ENCODE measurements at regions not wholly inside any gene's neighbourhood (a gene's known extent, or its start where the extent isn't known, plus 50 kb on each side); places are given as distances from the start of the nearest gene placed in this dataset.

- no peak for TF ChIP-seq ZUFSP (CRISPR knock-in tag; IDR thresholded peaks at IDR 0.05; ENCODE audit: borderline replicate concordance)
- peak; percentile 95 for TF ChIP-seq GFI1 (CRISPR knock-in tag; IDR thresholded peaks at IDR 0.05; ENCODE audit: borderline replicate concordance)
- 0 out of 2 replicates have a peak, but pooled peaks have one; percentile 51 for TF ChIP-seq XBP1 (CRISPR knock-in tag; IDR thresholded peaks at IDR 0.05)
- no peak for TF ChIP-seq ZNF234 (CRISPR knock-in tag; conservative IDR thresholded peaks at IDR 0.05)
- TF ChIP-seq ZNF766 (CRISPR knock-in tag; IDR thresholded peaks at IDR 0.05; ENCODE audit: borderline replicate concordance), result no peak
- TF ChIP-seq ZNF281 (CRISPR knock-in tag; IDR thresholded peaks at IDR 0.05; ENCODE audit: borderline replicate concordance), result peak; percentile 99
- no peak for TF ChIP-seq ZFP62 (CRISPR knock-in tag; IDR thresholded peaks at IDR 0.05)
- TF ChIP-seq PAWR (CRISPR knock-in tag; IDR thresholded peaks at IDR 0.05; ENCODE audit: borderline replicate concordance), result peak; percentile 53; the same call in 1 of the 2 replicates
- peak; percentile 57 for TF ChIP-seq ZKSCAN1 (IDR thresholded peaks at IDR 0.05; ENCODE audit: low read length)
- TF ChIP-seq FOXJ3 (CRISPR knock-in tag; IDR thresholded peaks at IDR 0.05; ENCODE audit: borderline replicate concordance), result peak; percentile 100
- no peak for TF ChIP-seq DBP (CRISPR knock-in tag; IDR thresholded peaks at IDR 0.05; ENCODE audit: not compliant biosample characterization)
- peak; percentile 100 for TF ChIP-seq MED13 (CRISPR knock-in tag; IDR thresholded peaks at IDR 0.05)
- TF ChIP-seq THRA (CRISPR knock-in tag; IDR thresholded peaks at IDR 0.05; ENCODE audit: borderline replicate concordance), result peak; percentile 99
- TF ChIP-seq TBX3 (IDR thresholded peaks at IDR 0.05; ENCODE audit: borderline replicate concordance), result peak; percentile 98
- no peak for TF ChIP-seq SP1 (IDR thresholded peaks at IDR 0.05)
- peak; percentile 74 for TF ChIP-seq SP1 (CRISPR knock-in tag; IDR thresholded peaks at IDR 0.05)
- peak; percentile 100 for TF ChIP-seq ZNF556 (CRISPR knock-in tag; IDR thresholded peaks at IDR 0.05; ENCODE audit: borderline replicate concordance)
- TF ChIP-seq ARNT2 (CRISPR knock-in tag; IDR thresholded peaks at IDR 0.05; ENCODE audit: low read depth), result peak; percentile 99
- TF ChIP-seq CAMTA2 (CRISPR knock-in tag; IDR thresholded peaks at IDR 0.05; ENCODE audit: borderline replicate concordance), result peak; percentile 90
- TF ChIP-seq NCOA1 (CRISPR knock-in tag; IDR thresholded peaks at IDR 0.05), result peak; percentile 100
- TF ChIP-seq HMGXB4 (CRISPR knock-in tag; IDR thresholded peaks at IDR 0.05; ENCODE audit: borderline replicate concordance in 1 of 2, low read depth in 1 of 2), result peak; percentile 76 to 96
- TF ChIP-seq ZNF136 (CRISPR knock-in tag; IDR thresholded peaks at IDR 0.05; ENCODE audit: low read depth), result peak; percentile 80; the same call in 1 of the 2 replicates
These were observed 109.5 kb downstream of the SNX5 start (continued) for GRCh38 chr20:17859002-17859615.

Measured in HepG2 (cell line).